ENCODE measurements at regions not wholly inside any gene's neighbourhood (a gene's known extent, or its start where the extent isn't known, plus 50 kb on each side); places are given as distances from the start of the nearest gene placed in this dataset.

- DNase-seq, result no peak
Measured at GRCh38 chr7:27462575-27463270, 200.0 kb downstream of the HIBADH start.

GRCh38 chr7:27464970-27465369 lies 197.7 kb downstream of the HIBADH start:
- no peak for DNase-seq

- no peak for DNase-seq
Measured at GRCh38 chr7:27466703-27467102, 196.0 kb downstream of the HIBADH start.

GRCh38 chr7:27472043-27472442 lies 190.6 kb downstream of the HIBADH start:
- no peak for DNase-seq
